Panc1 (cell line): ENCODE measurements at regions not wholly inside any gene's neighbourhood (a gene's known extent, or its start where the extent isn't known, plus 50 kb on each side); places are given as distances from the start of the nearest gene placed in this dataset.

Source experiments
- ATAC-seq: fragments of 200-7000 bp; cut with Tn5 transposase; 2 replicates; pipeline ENCODE4 v1.9.1; 2020; ENCODE audit warnings: mild to moderate bottlenecking, moderate library complexity
- BruUV-seq: library from RNA; stranded (reverse); fragments of 400-500 nt; replicated peaks from 2 replicates; lab custom pipeline; 2021; lab: Mats Ljungman, UMichigan
- CTCF ChIA-PET: fragments of 300-600 bp; sonication (Branson Sonifier 250); formaldehyde crosslinking; loops from one replicate; lab custom pipeline; 2022; ENCODE audit warnings: antibody characterized with exemption; lab: Charles Lee
- POLR2A ChIA-PET: fragments of 300-600 bp; sonication (Branson Sonifier 250); formaldehyde crosslinking; loops from one replicate; lab custom pipeline; 2022; ENCODE audit warnings: antibody characterized with exemption; lab: Charles Lee
- DNase-seq: peaks from one replicate; pipeline ENCODE4 v3.0.0-alpha.2; 2010; ENCODE audit warnings: low read depth, low spot score
- H3K27ac ChIP-seq: 2 replicates; pipeline ENCODE4 v1.5.1; 2011; ENCODE audit warnings: mild to moderate bottlenecking, low read length, inconsistent platforms
- H3K27me3 ChIP-seq: fragments of 200-500 bp; sonication (Bioruptor generic); 2 replicates; pipeline ENCODE4 v1.6.0; 2014; ENCODE audit warnings: low read length, inconsistent platforms; ENCODE audit not compliant: control insufficient read depth, insufficient read depth
- H3K36me3 ChIP-seq: fragments of 200-500 bp; sonication (Bioruptor generic); 2 replicates; pipeline ENCODE4 v1.5.1; 2014; ENCODE audit warnings: inconsistent platforms, mild to moderate bottlenecking, low read length, moderate library complexity; ENCODE audit not compliant: control insufficient read depth, insufficient read depth
- H3K4me1 ChIP-seq: 2 replicates; pipeline ENCODE4 v1.5.1; 2011; ENCODE audit warnings: inconsistent platforms, mild to moderate bottlenecking, low read length, moderate library complexity; ENCODE audit not compliant: control insufficient read depth, insufficient read depth
- H3K4me3 ChIP-seq, 2 experiments: 2 replicates each; pipeline ENCODE4 v1.5.1; 2011 to 2012; ENCODE audit warnings: low read depth in 2 of 2, low read length in 2 of 2, mild to moderate bottlenecking in 2 of 2, inconsistent platforms in 1 of 2, moderate library complexity in 1 of 2
- H3K9me3 ChIP-seq: fragments of 200-500 bp; sonication (Bioruptor generic); 2 replicates; pipeline ENCODE4 v1.5.1; 2014; ENCODE audit warnings: low read depth, mild to moderate bottlenecking, inconsistent platforms, low read length, moderate library complexity; ENCODE audit not compliant: control insufficient read depth, insufficient read depth
- CTCF ChIP-seq: fragments of 450-650 bp; IDR thresholded peaks from 2 replicates; pipeline ENCODE4 v1.5.1; 2017; ENCODE audit warnings: mild to moderate bottlenecking
- POLR2AphosphoS5 ChIP-seq: IDR thresholded peaks from 2 replicates; pipeline ENCODE4 v1.6.1; 2012; ENCODE audit warnings: mild to moderate bottlenecking, low read depth, low read length, moderate library complexity
- REST ChIP-seq, 2 experiments: IDR thresholded peaks; 2 replicates each; pipeline ENCODE4 v1.6.1; 2011 to 2012; ENCODE audit warnings: low read depth in 2 of 2, control low read depth in 1 of 2, low read length in 1 of 2, mild to moderate bottlenecking in 1 of 2, moderate library complexity in 1 of 2; ENCODE audit not compliant: insufficient read depth in 1 of 2
- SIN3A ChIP-seq: IDR thresholded peaks from 2 replicates; pipeline ENCODE4 v1.6.1; 2012; ENCODE audit warnings: low read depth, mild to moderate bottlenecking, low read length, moderate library complexity, borderline replicate concordance; ENCODE audit not compliant: insufficient read depth
- TCF7L2 ChIP-seq: IDR thresholded peaks from 2 replicates; pipeline ENCODE4 v1.6.1; 2011; ENCODE audit warnings: mild to moderate bottlenecking, low read depth, low read length, inconsistent platforms
- in situ Hi-C: cut with HindIII; loops from 2 replicates; pipeline ENCODE4 v1.10.0; 2016; ENCODE audit warnings: low sequenced_read_pairs, low pct_unique_long_range_greater_than_20kb
- intact Hi-C: fragments of 100-400 bp; cut with micrococcal nuclease; formaldehyde crosslinking; loops from one replicate; pipeline ENCODE4 v1.10.0; 2022; ENCODE audit not compliant: unreplicated experiment

- TF ChIP-seq TCF7L2: no peak
- no peak for TF ChIP-seq REST (IDR thresholded peaks at IDR 0.05; ENCODE audit: insufficient read depth in 1 of 2, low read depth in 2 of 2, low read length in 1 of 2)
- TF ChIP-seq CTCF: no peak
- TF ChIP-seq SIN3A: no peak
- no peak for TF ChIP-seq POLR2AphosphoS5
- in situ Hi-C loops: no loop called here
- ChIA-PET POLR2A (no interaction called here), CTCF (no interaction called here)
- no peaks in the 10 kb centered on the region for H3K9me3 ChIP-seq
- H3K27me3 ChIP-seq: no peaks in the 10 kb centered on the region
- DNase-seq: no peak
- no peak for ATAC-seq
- intact Hi-C loops: no loop called here
- H3K4me3 ChIP-seq: no peak overlapping the region
- H3K36me3 ChIP-seq: no peaks in the 10 kb centered on the region
- no TSS peak for BruUV-seq
- H3K27ac ChIP-seq: no peak overlapping the region
- H3K4me1 ChIP-seq: no peaks in the 10 kb centered on the region
Observed at GRCh38 chr13:92991692-92992091, 234.9 kb upstream of the GPC6 start.

GRCh38 chr13:92994056-92994455 is 232.6 kb upstream of the GPC6 start:
- no TSS peak for BruUV-seq
- no peak for DNase-seq
- intact Hi-C loops (no loop called here), in situ Hi-C loops (no loop called here)
- Histone ChIP-seq H3K4me1 (no peaks in the 10 kb centered on the region), H3K27ac (no peak overlapping the region), H3K36me3 (no peaks in the 10 kb centered on the region), H3K9me3 (no peaks in the 10 kb centered on the region), H3K27me3 (no peaks in the 10 kb centered on the region), H3K4me3 (no peak overlapping the region)
- ChIA-PET CTCF (no interaction called here), POLR2A (no interaction called here)
- TF ChIP-seq TCF7L2 (no peak), CTCF (no peak), POLR2AphosphoS5 (no peak)
- ATAC-seq: no peak
